HCT116 (cell line): ENCODE measurements at regions not wholly inside any gene's neighbourhood (a gene's known extent, or its start where the extent isn't known, plus 50 kb on each side); places are given as distances from the start of the nearest gene placed in this dataset.

ENCODE experiments used
- ATAC-seq: fragments of 200-7000 bp; cut with Tn5 transposase; 2 replicates; pipeline ENCODE4 v1.9.1; 2020; ENCODE audit warnings: mild to moderate bottlenecking, moderate library complexity
- BruUV-seq: library from RNA; stranded (reverse); fragments of 400-500 nt; replicated peaks from 2 replicates; lab custom pipeline; 2021; lab: Mats Ljungman, UMichigan
- CTCF ChIA-PET: fragments of 300-600 bp; sonication (Branson Sonifier 250); formaldehyde crosslinking; loops from one replicate; lab custom pipeline; 2021; ENCODE audit warnings: antibody characterized with exemption; lab: Charles Lee
- POLR2A ChIA-PET: fragments of 300-600, 350-600 bp; sonication (Branson Sonifier 250); formaldehyde crosslinking; loops from one replicate; lab custom pipeline; 2021; ENCODE audit warnings: antibody characterized with exemption; lab: Charles Lee
- RAD21 ChIA-PET, 2 experiments: fragments of 300-600 bp; sonication (Branson Sonifier 250); formaldehyde crosslinking; loops; one replicate each; lab custom pipeline; 2023; ENCODE audit warnings: low total read pairs in 2 of 2; ENCODE audit not compliant: uncharacterized antibody in 2 of 2, unreplicated experiment in 2 of 2, low non-redundant PET in 1 of 2; lab: Charles Lee
- DNase-seq: peaks from one replicate; pipeline ENCODE4 v3.0.0-alpha.2; 2010; ENCODE audit warnings: low read depth, low spot score
- H2AFZ ChIP-seq: fragments of 200-600 bp; shearing (Covaris generic), sonication (generic); 2 replicates; pipeline ENCODE4 v1.6.1; 2017; ENCODE audit warnings: low read depth, mixed run types, mixed read lengths, antibody characterized with exemption, low read length; ENCODE audit not compliant: poor library complexity, severe bottlenecking
- H3K27ac ChIP-seq: 2 replicates; pipeline ENCODE4 v1.5.1; 2012; ENCODE audit warnings: low read depth, low read length
- H3K27me3 ChIP-seq: fragments of 200-600 bp; sonication (generic); 2 replicates; pipeline ENCODE4 v1.6.1; 2016; ENCODE audit warnings: mixed run types, low read length, mixed read lengths; ENCODE audit not compliant: insufficient read depth
- H3K36me3 ChIP-seq, 2 experiments: fragments of 200-500 bp in 1 of 2; fragments of 200-600 bp in 1 of 2; sonication (Bioruptor generic) in 1 of 2; sonication (generic) in 1 of 2; 2 replicates each; pipeline versions ENCODE4 v1.5.1 to v1.6.1; 2014 to 2016; ENCODE audit warnings: low read length in 2 of 2, inconsistent platforms in 1 of 2, mixed read lengths in 1 of 2, mixed run types in 1 of 2; ENCODE audit not compliant: insufficient read depth in 2 of 2, control insufficient read depth in 1 of 2
- H3K4me1 ChIP-seq, 2 experiments: fragments of 200-600 bp in 1 of 2; sonication (generic) in 1 of 2; 2 replicates each; pipeline versions ENCODE4 v1.5.1 to v1.6.1; 2012 to 2017; ENCODE audit warnings: low read length in 2 of 2, inconsistent platforms in 1 of 2, mild to moderate bottlenecking in 1 of 2, mixed read lengths in 1 of 2, mixed run types in 1 of 2, moderate library complexity in 1 of 2; ENCODE audit not compliant: insufficient read depth in 2 of 2, control insufficient read depth in 1 of 2
- H3K4me2 ChIP-seq: fragments of 200-600 bp; sonication (generic); 2 replicates; pipeline ENCODE4 v1.6.1; 2017; ENCODE audit warnings: mixed run types, low read length, mixed read lengths
- H3K4me3 ChIP-seq, 2 experiments: fragments of 200-600 bp in 1 of 2; sonication (generic) in 1 of 2; replicated peaks in 1 of 2; 2 replicates each; pipeline ENCODE4 v1.5.1; 2011 to 2016; ENCODE audit warnings: low read length in 2 of 2, control low read depth in 1 of 2, low read depth in 1 of 2, mild to moderate bottlenecking in 1 of 2, mixed read lengths in 1 of 2, mixed run types in 1 of 2
- H3K79me2 ChIP-seq: fragments of 200-600 bp; sonication (generic); 2 replicates; pipeline ENCODE4 v1.6.1; 2017; ENCODE audit warnings: mild to moderate bottlenecking, mixed run types, low read length, moderate library complexity, mixed read lengths; ENCODE audit not compliant: insufficient read depth
- H3K9ac ChIP-seq: fragments of 200-600 bp; sonication (generic); 2 replicates; pipeline ENCODE4 v1.6.1; 2016; ENCODE audit warnings: low read length, mixed read lengths
- H3K9me2 ChIP-seq: fragments of 200-600 bp; sonication (generic), shearing (Covaris generic); 2 replicates; pipeline ENCODE4 v1.6.1; 2017; ENCODE audit warnings: mixed run types, mild to moderate bottlenecking, moderate library complexity; ENCODE audit not compliant: insufficient read depth
- H3K9me3 ChIP-seq, 2 experiments: fragments of 200-500 bp in 1 of 2; fragments of 200-600 bp in 1 of 2; sonication (Bioruptor generic) in 1 of 2; sonication (generic) in 1 of 2; 2 replicates each; pipeline ENCODE4 v1.6.1; 2014 to 2017; ENCODE audit warnings: low read length in 2 of 2, mixed read lengths in 2 of 2, inconsistent platforms in 1 of 2, low read depth in 1 of 2, mild to moderate bottlenecking in 1 of 2, mixed run types in 1 of 2, moderate library complexity in 1 of 2; ENCODE audit not compliant: control insufficient read depth in 1 of 2, insufficient read depth in 1 of 2
- H4K20me1 ChIP-seq: fragments of 200-600 bp; sonication (generic), shearing (Covaris generic); 2 replicates; pipeline ENCODE4 v1.6.1; 2017; ENCODE audit warnings: mixed run types, mild to moderate bottlenecking, moderate library complexity; ENCODE audit not compliant: insufficient read depth
- CBX3 ChIP-seq: IDR thresholded peaks from 2 replicates; pipeline ENCODE4 v1.6.1; 2012; ENCODE audit warnings: low read depth
- CEBPB ChIP-seq: IDR thresholded peaks from 2 replicates; pipeline ENCODE4 v1.6.1; 2012; ENCODE audit warnings: low read depth
- EGR1 ChIP-seq: IDR thresholded peaks from 2 replicates; pipeline ENCODE4 v1.6.1; 2012; ENCODE audit warnings: low read depth
- EZH2 ChIP-seq: fragments of 200-600 bp; sonication (generic); IDR thresholded peaks from 2 replicates; pipeline ENCODE4 v1.6.1; 2017; ENCODE audit warnings: antibody characterized with exemption, mixed run types
- POLR2A ChIP-seq: IDR thresholded peaks from 2 replicates; pipeline ENCODE4 v1.7.0; 2011; ENCODE audit warnings: borderline replicate concordance; ENCODE audit not compliant: insufficient read depth, insufficient read length; ENCODE audit errors: extremely low read depth
- RAD21 ChIP-seq: IDR thresholded peaks from 2 replicates; pipeline ENCODE4 v1.6.1; 2012; ENCODE audit warnings: low read depth, mild to moderate bottlenecking
- SIN3A ChIP-seq: IDR thresholded peaks from 2 replicates; pipeline ENCODE4 v1.6.1; 2012; ENCODE audit warnings: low read depth
- SP1 ChIP-seq: IDR thresholded peaks from 2 replicates; pipeline ENCODE4 v1.6.1; 2012; ENCODE audit warnings: low read depth
- TCF7L2 ChIP-seq: IDR thresholded peaks from 2 replicates; pipeline ENCODE4 v1.7.0; 2011; ENCODE audit warnings: borderline replicate concordance, inconsistent platforms; ENCODE audit not compliant: insufficient read depth, insufficient read length; ENCODE audit errors: extremely low read depth
- ZFX ChIP-seq: fragments of 450-650 bp; IDR thresholded peaks from 2 replicates; pipeline ENCODE4 v1.6.1; 2017
- ZNF274 ChIP-seq: fragments of 200-500 bp; sonication (Bioruptor generic); IDR thresholded peaks from 2 replicates; pipeline ENCODE4 v1.6.1; 2014; ENCODE audit warnings: mild to moderate bottlenecking, low read depth, low read length, inconsistent platforms
- intact Hi-C: fragments of 100-400 bp; cut with micrococcal nuclease; formaldehyde crosslinking; loops from 2 replicates; pipeline ENCODE4 v1.10.0; 2022
- TF ChIP-seq, protein P1 (sequence below): IDR thresholded peaks from 2 replicates; pipeline ENCODE4 v1.6.1; 2012
- TF ChIP-seq, protein P2 (sequence below): IDR thresholded peaks from 2 replicates; pipeline ENCODE4 v1.6.1; 2012
- TF ChIP-seq, protein P3 (sequence below), 3 experiments: fragments of 200-600 bp in 1 of 3; sonication (generic) in 1 of 3; IDR thresholded peaks in 2 of 3; conservative IDR thresholded peaks in 1 of 3; 2 replicates each; pipeline ENCODE4 v1.5.1; 2012 to 2017; ENCODE audit warnings: low read depth in 2 of 3, low read length in 2 of 3, antibody characterized with exemption in 1 of 3, borderline replicate concordance in 1 of 3, control low read depth in 1 of 3, mild to moderate bottlenecking in 1 of 3, mixed read lengths in 1 of 3, mixed run types in 1 of 3, moderate library complexity in 1 of 3; ENCODE audit not compliant: insufficient read depth in 1 of 3

DNA sequence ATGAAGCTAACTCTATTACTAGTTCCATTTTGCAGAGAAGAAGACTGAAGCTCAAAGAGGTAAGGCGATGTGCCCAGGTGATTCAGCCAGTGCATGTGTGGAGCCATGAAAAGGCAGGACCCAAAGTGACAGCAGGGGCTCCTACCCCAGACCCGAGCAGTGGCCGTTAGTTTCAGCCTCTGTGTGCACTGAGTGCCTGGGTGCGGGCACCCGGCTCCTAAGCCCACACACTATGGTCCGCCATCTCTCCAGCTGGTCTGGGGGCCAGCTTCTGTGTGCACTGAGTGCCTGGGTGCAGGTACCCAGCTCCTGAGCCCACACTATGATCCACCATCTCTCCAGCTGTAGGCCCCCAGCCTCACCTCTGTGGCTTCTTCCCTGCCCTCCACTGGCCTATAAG lies 123.5 kb upstream of the CST7 start:
- Histone ChIP-seq H3K4me3 (no peak overlapping the region), H3K27me3 (peaks cover 44% of the 10 kb centered on the region), H3K9ac (no peak overlapping the region), H3K4me1 (no peaks in the 10 kb centered on the region), H3K27ac (no peak overlapping the region), H3K9me2 (no peaks in the 10 kb centered on the region), H3K9me3 (no peaks in the 10 kb centered on the region), H3K4me2 (no peak overlapping the region), H4K20me1 (no peaks in the 10 kb centered on the region), H3K79me2 (no peaks in the 10 kb centered on the region), H3K36me3 (no peaks in the 10 kb centered on the region), H2AFZ (no peak overlapping the region)
- RAD21 ChIA-PET: no interaction called here
- no TSS peak for BruUV-seq
- CTCF ChIA-PET: no interaction called here
- TF ChIP-seq, protein P1, sequence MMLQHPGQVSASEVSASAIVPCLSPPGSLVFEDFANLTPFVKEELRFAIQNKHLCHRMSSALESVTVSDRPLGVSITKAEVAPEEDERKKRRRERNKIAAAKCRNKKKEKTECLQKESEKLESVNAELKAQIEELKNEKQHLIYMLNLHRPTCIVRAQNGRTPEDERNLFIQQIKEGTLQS: no peak
- TF ChIP-seq, protein P2, sequence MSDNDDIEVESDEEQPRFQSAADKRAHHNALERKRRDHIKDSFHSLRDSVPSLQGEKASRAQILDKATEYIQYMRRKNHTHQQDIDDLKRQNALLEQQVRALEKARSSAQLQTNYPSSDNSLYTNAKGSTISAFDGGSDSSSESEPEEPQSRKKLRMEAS: no peak
- no peak for TF ChIP-seq ZFX
- TF ChIP-seq SIN3A: no peak
- no peak for TF ChIP-seq CEBPB
- no peak for TF ChIP-seq POLR2A
- TF ChIP-seq EZH2: no peak
- no peak for TF ChIP-seq SP1
- no peak for TF ChIP-seq CBX3
- TF ChIP-seq RAD21: no peak
- TF ChIP-seq EGR1: no peak
- TF ChIP-seq, protein P3, sequence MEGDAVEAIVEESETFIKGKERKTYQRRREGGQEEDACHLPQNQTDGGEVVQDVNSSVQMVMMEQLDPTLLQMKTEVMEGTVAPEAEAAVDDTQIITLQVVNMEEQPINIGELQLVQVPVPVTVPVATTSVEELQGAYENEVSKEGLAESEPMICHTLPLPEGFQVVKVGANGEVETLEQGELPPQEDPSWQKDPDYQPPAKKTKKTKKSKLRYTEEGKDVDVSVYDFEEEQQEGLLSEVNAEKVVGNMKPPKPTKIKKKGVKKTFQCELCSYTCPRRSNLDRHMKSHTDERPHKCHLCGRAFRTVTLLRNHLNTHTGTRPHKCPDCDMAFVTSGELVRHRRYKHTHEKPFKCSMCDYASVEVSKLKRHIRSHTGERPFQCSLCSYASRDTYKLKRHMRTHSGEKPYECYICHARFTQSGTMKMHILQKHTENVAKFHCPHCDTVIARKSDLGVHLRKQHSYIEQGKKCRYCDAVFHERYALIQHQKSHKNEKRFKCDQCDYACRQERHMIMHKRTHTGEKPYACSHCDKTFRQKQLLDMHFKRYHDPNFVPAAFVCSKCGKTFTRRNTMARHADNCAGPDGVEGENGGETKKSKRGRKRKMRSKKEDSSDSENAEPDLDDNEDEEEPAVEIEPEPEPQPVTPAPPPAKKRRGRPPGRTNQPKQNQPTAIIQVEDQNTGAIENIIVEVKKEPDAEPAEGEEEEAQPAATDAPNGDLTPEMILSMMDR (IDR thresholded peaks at IDR 0.05 in 2 of 3, conservative IDR thresholded peaks at IDR 0.05 in 1 of 3; ENCODE audit: borderline replicate concordance in 1 of 3, insufficient read depth in 1 of 3, low read depth in 2 of 3, low read length in 2 of 3): no peak
- no peak for TF ChIP-seq TCF7L2
- no peak for TF ChIP-seq ZNF274
- DNase-seq (no peak), ATAC-seq (no peak)
- POLR2A ChIA-PET: no interaction called here
- intact Hi-C loops: no loop called here
